ENCODE measurements at regions not wholly inside any gene's neighbourhood (a gene's known extent, or its start where the extent isn't known, plus 50 kb on each side); places are given as distances from the start of the nearest gene placed in this dataset.

GRCh38 chr18:66150650-66151049 lies 399.8 kb downstream of the CDH7 start:
- H3K9me3 ChIP-seq (ENCODE audit: low read depth, low read length): no peaks in the 10 kb centered on the region
- H3K36me3 ChIP-seq (ENCODE audit: insufficient read depth, low read length): no peaks in the 10 kb centered on the region
- no peak for TF ChIP-seq EZH2 (IDR thresholded peaks at IDR 0.05)
- TF ChIP-seq FOXP2 (optimal IDR thresholded peaks at IDR 0.05; ENCODE audit: control extremely low read depth, extremely low read length, insufficient read depth): no peak
- TF ChIP-seq POLR2AphosphoS5 (IDR thresholded peaks at IDR 0.05; ENCODE audit: borderline replicate concordance, low read depth, low read length): no peak
- no peak overlapping the region for H3K27ac ChIP-seq
- no peak for DNase-seq (ENCODE audit: low read depth, low spot score)
- no peak overlapping the region for H3K4me3 ChIP-seq
- H3K9ac ChIP-seq (ENCODE audit: insufficient read length): no peak overlapping the region

GRCh38 chr18:66143029-66143428 lies 392.2 kb downstream of the CDH7 start:
- Histone ChIP-seq H3K4me3 (no peak overlapping the region), H3K9ac (ENCODE audit: insufficient read length) (no peak overlapping the region), H3K9me3 (ENCODE audit: low read depth, low read length) (no peaks in the 10 kb centered on the region), H3K27ac (no peak overlapping the region), H3K36me3 (ENCODE audit: insufficient read depth, low read length) (no peaks in the 10 kb centered on the region)
- no peak for DNase-seq (ENCODE audit: low read depth, low spot score)
- no peak for TF ChIP-seq FOXP2 (optimal IDR thresholded peaks at IDR 0.05; ENCODE audit: control extremely low read depth, extremely low read length, insufficient read depth)
- TF ChIP-seq EZH2 (IDR thresholded peaks at IDR 0.05): no peak
- TF ChIP-seq POLR2AphosphoS5 (IDR thresholded peaks at IDR 0.05; ENCODE audit: borderline replicate concordance, low read depth, low read length): no peak

- Histone ChIP-seq H3K9me3 (ENCODE audit: low read depth, low read length) (no peaks in the 10 kb centered on the region), H3K27ac (no peak overlapping the region), H3K4me3 (no peak overlapping the region), H3K36me3 (ENCODE audit: insufficient read depth, low read length) (no peaks in the 10 kb centered on the region), H3K9ac (ENCODE audit: insufficient read length) (no peak overlapping the region)
- TF ChIP-seq EZH2 (IDR thresholded peaks at IDR 0.05) (no peak), FOXP2 (optimal IDR thresholded peaks at IDR 0.05; ENCODE audit: control extremely low read depth, extremely low read length, insufficient read depth) (no peak), POLR2AphosphoS5 (IDR thresholded peaks at IDR 0.05; ENCODE audit: borderline replicate concordance, low read depth, low read length) (no peak)
- no peak for DNase-seq (ENCODE audit: low read depth, low spot score)
Observed at GRCh38 chr18:66141716-66142115, 390.9 kb downstream of the CDH7 start.

- no peak overlapping the region for H3K4me3 ChIP-seq
- TF ChIP-seq EZH2 (IDR thresholded peaks at IDR 0.05) (no peak), POLR2AphosphoS5 (IDR thresholded peaks at IDR 0.05; ENCODE audit: borderline replicate concordance, low read depth, low read length) (no peak), FOXP2 (optimal IDR thresholded peaks at IDR 0.05; ENCODE audit: control extremely low read depth, extremely low read length, insufficient read depth) (no peak)
- no peaks in the 10 kb centered on the region for H3K9me3 ChIP-seq (ENCODE audit: low read depth, low read length)
- no peak for DNase-seq (ENCODE audit: low read depth, low spot score)
- H3K36me3 ChIP-seq (ENCODE audit: insufficient read depth, low read length): no peaks in the 10 kb centered on the region
- no peak overlapping the region for H3K27ac ChIP-seq
- H3K9ac ChIP-seq (ENCODE audit: insufficient read length): no peak overlapping the region
Observed at GRCh38 chr18:66138642-66139041, 387.8 kb downstream of the CDH7 start.

DNA sequence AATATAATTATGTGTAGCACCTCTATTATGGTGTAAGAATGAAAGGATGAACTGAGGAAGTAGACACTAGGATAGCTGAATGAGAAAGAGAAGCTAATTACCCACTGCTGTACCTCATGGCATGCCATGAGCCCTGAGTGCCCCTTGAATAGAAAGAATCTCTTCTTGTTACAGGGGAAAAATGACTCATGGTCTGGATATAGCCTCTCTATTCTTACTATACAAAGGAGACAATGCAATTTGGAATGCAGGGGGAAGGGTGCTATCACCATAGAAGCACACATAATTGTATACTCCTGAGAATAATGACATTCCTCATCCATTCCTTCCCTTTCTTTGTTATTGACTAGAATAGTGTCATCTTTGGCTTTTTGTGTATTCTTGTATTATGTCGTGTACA lies 385.2 kb downstream of the CDH7 start:
- no peaks in the 10 kb centered on the region for H3K9me3 ChIP-seq (ENCODE audit: low read depth, low read length)
- no peaks in the 10 kb centered on the region for H3K36me3 ChIP-seq (ENCODE audit: insufficient read depth, low read length)
- TF ChIP-seq POLR2AphosphoS5 (IDR thresholded peaks at IDR 0.05; ENCODE audit: borderline replicate concordance, low read depth, low read length) (no peak), EZH2 (IDR thresholded peaks at IDR 0.05) (no peak), FOXP2 (optimal IDR thresholded peaks at IDR 0.05; ENCODE audit: control extremely low read depth, extremely low read length, insufficient read depth) (no peak)
- H3K27ac ChIP-seq: no peak overlapping the region
- H3K4me3 ChIP-seq: no peak overlapping the region
- no peak overlapping the region for H3K9ac ChIP-seq (ENCODE audit: insufficient read length)
- no peak for DNase-seq (ENCODE audit: low read depth, low spot score)

GRCh38 chr18:66129248-66129647 lies 378.4 kb downstream of the CDH7 start:
- TF ChIP-seq FOXP2 (optimal IDR thresholded peaks at IDR 0.05; ENCODE audit: control extremely low read depth, extremely low read length, insufficient read depth) (no peak), POLR2AphosphoS5 (IDR thresholded peaks at IDR 0.05; ENCODE audit: borderline replicate concordance, low read depth, low read length) (no peak), EZH2 (IDR thresholded peaks at IDR 0.05) (no peak)
- no peak for DNase-seq (ENCODE audit: low read depth, low spot score)
- no peak overlapping the region for H3K9ac ChIP-seq (ENCODE audit: insufficient read length)
- no peaks in the 10 kb centered on the region for H3K36me3 ChIP-seq (ENCODE audit: insufficient read depth, low read length)
- no peak overlapping the region for H3K27ac ChIP-seq
- H3K4me3 ChIP-seq: no peak overlapping the region
- no peaks in the 10 kb centered on the region for H3K9me3 ChIP-seq (ENCODE audit: low read depth, low read length)

- no peak for DNase-seq (ENCODE audit: low read depth, low spot score)
- no peak overlapping the region for H3K4me3 ChIP-seq
- no peaks in the 10 kb centered on the region for H3K36me3 ChIP-seq (ENCODE audit: insufficient read depth, low read length)
- no peak overlapping the region for H3K27ac ChIP-seq
- H3K9ac ChIP-seq (ENCODE audit: insufficient read length): no peak overlapping the region
- TF ChIP-seq EZH2 (IDR thresholded peaks at IDR 0.05): no peak
- no peak for TF ChIP-seq FOXP2 (optimal IDR thresholded peaks at IDR 0.05; ENCODE audit: control extremely low read depth, extremely low read length, insufficient read depth)
- H3K9me3 ChIP-seq (ENCODE audit: low read depth, low read length): no peaks in the 10 kb centered on the region
Observed at GRCh38 chr18:66126266-66126665, 375.5 kb downstream of the CDH7 start.

DNA sequence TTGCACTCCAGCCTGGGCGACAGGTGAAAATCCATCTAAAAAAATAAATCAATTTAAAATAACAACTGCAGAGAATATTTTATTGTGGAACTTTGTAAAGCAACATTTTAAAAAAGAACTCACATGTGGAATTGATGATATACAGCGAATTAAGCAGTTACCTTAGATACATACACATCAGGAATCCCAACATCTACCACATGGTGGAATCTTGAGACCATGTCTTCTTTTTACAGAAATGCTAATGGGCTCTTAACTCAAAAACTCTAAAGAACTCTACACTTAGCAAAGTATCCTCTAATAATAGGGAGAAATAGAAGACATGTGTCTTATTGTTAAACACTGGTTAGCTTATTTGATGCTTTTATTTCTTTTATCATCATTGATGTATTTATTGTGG lies 373.6 kb downstream of the CDH7 start:
- no peak for DNase-seq (ENCODE audit: low read depth, low spot score)
- H3K4me3 ChIP-seq: no peak overlapping the region
- H3K9ac ChIP-seq (ENCODE audit: insufficient read length): no peak overlapping the region
- H3K36me3 ChIP-seq (ENCODE audit: insufficient read depth, low read length): no peaks in the 10 kb centered on the region
- no peaks in the 10 kb centered on the region for H3K9me3 ChIP-seq (ENCODE audit: low read depth, low read length)
- H3K27ac ChIP-seq: no peak overlapping the region
- TF ChIP-seq POLR2AphosphoS5 (IDR thresholded peaks at IDR 0.05; ENCODE audit: borderline replicate concordance, low read depth, low read length) (no peak), FOXP2 (optimal IDR thresholded peaks at IDR 0.05; ENCODE audit: control extremely low read depth, extremely low read length, insufficient read depth) (no peak), EZH2 (IDR thresholded peaks at IDR 0.05) (no peak)

GRCh38 chr18:66119347-66119746 lies 368.5 kb downstream of the CDH7 start:
- Histone ChIP-seq H3K9me3 (ENCODE audit: low read depth, low read length) (no peaks in the 10 kb centered on the region), H3K27ac (no peak overlapping the region), H3K36me3 (ENCODE audit: insufficient read depth, low read length) (no peaks in the 10 kb centered on the region), H3K9ac (ENCODE audit: insufficient read length) (no peak overlapping the region), H3K4me3 (no peak overlapping the region)
- no peak for DNase-seq (ENCODE audit: low read depth, low spot score)
- TF ChIP-seq FOXP2 (optimal IDR thresholded peaks at IDR 0.05; ENCODE audit: control extremely low read depth, extremely low read length, insufficient read depth) (no peak), EZH2 (IDR thresholded peaks at IDR 0.05) (no peak), POLR2AphosphoS5 (IDR thresholded peaks at IDR 0.05; ENCODE audit: borderline replicate concordance, low read depth, low read length) (no peak)
